IMR-90 (cell line): ENCODE measurements at regions not wholly inside any gene's neighbourhood (a gene's known extent, or its start where the extent isn't known, plus 50 kb on each side); places are given as distances from the start of the nearest gene placed in this dataset.

Source experiments
- ATAC-seq: fragments of 200-7000 bp; cut with Tn5 transposase; 2 replicates; pipeline ENCODE4 v1.9.1; 2020; ENCODE audit warnings: low read depth, mild to moderate bottlenecking, moderate library complexity
- BruUV-seq: library from RNA; stranded (reverse); fragments of 400-500 nt; replicated peaks from 2 replicates; lab custom pipeline; 2021; lab: Mats Ljungman, UMichigan
- CTCF ChIA-PET: fragments of 300-600 bp; formaldehyde crosslinking; extraction: SDS; loops from one replicate; lab custom pipeline; 2021; ENCODE audit warnings: antibody characterized with exemption; lab: Yijun Ruan, JAX
- POLR2A ChIA-PET: fragments of 300-600 bp; sonication (Branson Sonifier 250); formaldehyde crosslinking; loops from one replicate; lab custom pipeline; 2022; ENCODE audit warnings: antibody characterized with exemption; ENCODE audit not compliant: unreplicated experiment; lab: Charles Lee
- DNase-seq: peaks from one replicate; pipeline ENCODE4 v3.0.0; 2013
- H2AFZ ChIP-seq: replicated peaks from 2 replicates; pipeline ENCODE3; 2013; ENCODE audit warnings: low read length, mild to moderate bottlenecking; ENCODE audit not compliant: poor library complexity
- H2AK5ac ChIP-seq: 2 replicates; pipeline ENCODE4 v1.6.1; 2013; ENCODE audit warnings: low read depth, low read length, inconsistent platforms
- H2AK9ac ChIP-seq: replicated peaks from 2 replicates; pipeline ENCODE3; 2013; ENCODE audit warnings: mild to moderate bottlenecking, low read depth, low read length, moderate library complexity; ENCODE audit not compliant: poor library complexity
- H2BK120ac ChIP-seq: 2 replicates; pipeline ENCODE4 v1.6.1; 2013; ENCODE audit warnings: low read depth, low read length, inconsistent platforms
- H2BK15ac ChIP-seq: 3 replicates; pipeline ENCODE4 v1.6.1; 2013; ENCODE audit warnings: low read depth, low read length, inconsistent platforms
- H2BK20ac ChIP-seq: 2 replicates; pipeline ENCODE4 v1.6.1; 2013; ENCODE audit warnings: low read depth, mild to moderate bottlenecking, inconsistent platforms, low read length, moderate library complexity
- H2BK5ac ChIP-seq: 2 replicates; pipeline ENCODE4 v1.6.1; 2013; ENCODE audit warnings: mild to moderate bottlenecking, low read depth, low read length, inconsistent platforms; ENCODE audit not compliant: poor library complexity, severe bottlenecking
- H3K14ac ChIP-seq: replicated peaks from 2 replicates; pipeline ENCODE4 v1.6.1; 2013; ENCODE audit warnings: low read depth, low read length, inconsistent platforms
- H3K18ac ChIP-seq: 2 replicates; pipeline ENCODE4 v1.6.1; 2013; ENCODE audit warnings: low read depth, low read length, control low read depth
- H3K23ac ChIP-seq: 2 replicates; pipeline ENCODE4 v1.6.1; 2013; ENCODE audit warnings: low read depth, low read length, inconsistent platforms
- H3K27ac ChIP-seq: 2 replicates; pipeline ENCODE4 v1.5.1; 2013; ENCODE audit warnings: mild to moderate bottlenecking, control low read depth, low read length; ENCODE audit not compliant: insufficient read depth
- H3K27me3 ChIP-seq: 2 replicates; pipeline ENCODE4 v1.6.1; 2013; ENCODE audit warnings: low read length; ENCODE audit not compliant: control insufficient read depth, insufficient read depth
- H3K36me3 ChIP-seq: 2 replicates; pipeline ENCODE4 v1.6.1; 2013; ENCODE audit warnings: low read length, mixed read lengths; ENCODE audit not compliant: control insufficient read depth, insufficient read depth
- H3K4ac ChIP-seq: 2 replicates; pipeline ENCODE4 v1.6.1; 2013; ENCODE audit warnings: low read depth, low read length, inconsistent platforms
- H3K4me1 ChIP-seq: 2 replicates; pipeline ENCODE4 v1.6.1; 2013; ENCODE audit warnings: low read length, mixed read lengths; ENCODE audit not compliant: control insufficient read depth, insufficient read depth
- H3K4me2 ChIP-seq: 2 replicates; pipeline ENCODE4 v1.6.1; 2013; ENCODE audit warnings: low read depth, mild to moderate bottlenecking, control low read depth, low read length, moderate library complexity
- H3K4me3 ChIP-seq: 2 replicates; pipeline ENCODE4 v1.5.1; 2013; ENCODE audit warnings: low read depth, mild to moderate bottlenecking, control low read depth, low read length, moderate library complexity; ENCODE audit not compliant: insufficient read depth
- H3K56ac ChIP-seq: 2 replicates; pipeline ENCODE4 v1.6.1; 2013; ENCODE audit warnings: low read length, inconsistent platforms; ENCODE audit not compliant: insufficient read depth; ENCODE audit errors: extremely low read depth
- H3K79me1 ChIP-seq, 2 experiments: 2 replicates each; pipeline ENCODE4 v1.6.1; 2013; ENCODE audit warnings: low read length in 2 of 2, inconsistent platforms in 1 of 2, low read depth in 1 of 2
- H3K9ac ChIP-seq: 2 replicates; pipeline ENCODE4 v1.6.1; 2013; ENCODE audit warnings: low read depth, low read length, control low read depth
- H3K9me1 ChIP-seq: 2 replicates; pipeline ENCODE4 v1.6.1; 2013; ENCODE audit warnings: low read length, inconsistent platforms; ENCODE audit not compliant: insufficient read depth
- H3K9me3 ChIP-seq: 2 replicates; pipeline ENCODE4 v1.6.1; 2013; ENCODE audit warnings: low read length; ENCODE audit not compliant: control insufficient read depth, insufficient read depth
- H4K20me1 ChIP-seq: 2 replicates; pipeline ENCODE4 v1.6.1; 2013; ENCODE audit warnings: low read length, inconsistent platforms; ENCODE audit not compliant: insufficient read depth
- H4K5ac ChIP-seq: 2 replicates; pipeline ENCODE4 v1.6.1; 2013; ENCODE audit warnings: mild to moderate bottlenecking, low read depth, low read length, control low read depth
- H4K8ac ChIP-seq, 2 experiments: 2 replicates each; pipeline ENCODE4 v1.6.1; 2013; ENCODE audit warnings: low read depth in 2 of 2, low read length in 2 of 2, control low read depth in 1 of 2, inconsistent platforms in 1 of 2
- H4K91ac ChIP-seq: 2 replicates; pipeline ENCODE4 v1.6.1; 2013; ENCODE audit warnings: low read depth, low read length, inconsistent platforms; ENCODE audit not compliant: insufficient read depth
- CHD1 ChIP-seq: IDR thresholded peaks from 2 replicates; pipeline ENCODE4 v1.6.1; 2012; ENCODE audit warnings: low read depth, low read length, improper control_type of control experiment
- MAFK ChIP-seq: IDR thresholded peaks from 2 replicates; pipeline ENCODE4 v1.6.1; 2012; ENCODE audit warnings: low read depth, low read length, improper control_type of control experiment
- MXI1 ChIP-seq: IDR thresholded peaks from 2 replicates; pipeline ENCODE4 v1.6.1; 2012; ENCODE audit warnings: low read depth, mild to moderate bottlenecking, low read length, moderate library complexity, borderline replicate concordance
- RFX5 ChIP-seq: IDR thresholded peaks from 2 replicates; pipeline ENCODE4 v1.8.0; 2012; ENCODE audit warnings: low read depth, mild to moderate bottlenecking, low read length, moderate library complexity
- SMC3 ChIP-seq: fragments of 150-350 bp; IDR thresholded peaks from 2 replicates; pipeline ENCODE4 v1.6.1; 2016; ENCODE audit warnings: low read depth, mild to moderate bottlenecking, antibody characterized with exemption, low read length, moderate library complexity
- USF2 ChIP-seq: fragments of 150-350 bp; IDR thresholded peaks from 2 replicates; pipeline ENCODE4 v1.6.1; 2017; ENCODE audit warnings: mild to moderate bottlenecking, antibody characterized with exemption, low read length, low read depth
- WGBS, 2 experiments: methylation state at CpG; one replicate each; pipeline versions ENCODE4 v1.1.5 to v1.1.7; 2013; ENCODE audit warnings: missing lambda C conversion rate in 2 of 2; ENCODE audit not compliant: insufficient read length in 1 of 2; ENCODE audit errors: extremely low coverage in 2 of 2; 5-methylcytosine and 5-hydroxymethylcytosine counted together
- dilution Hi-C: fragments of 300-500 bp; cut with HindIII; formaldehyde crosslinking; loops from one replicate; pipeline ENCODE4 v1.14.3; 2018; ENCODE audit warnings: low sequenced_read_pairs; ENCODE audit not compliant: unreplicated experiment
- in situ Hi-C: fragments of 300-500 bp; cut with MboI; formaldehyde crosslinking; loops from 3 replicates; pipeline ENCODE4 v1.14.3; 2019; ENCODE audit warnings: low sequenced_read_pairs, inconsistent platforms, mixed read lengths
- intact Hi-C: fragments of 100-400 bp; cut with micrococcal nuclease; formaldehyde crosslinking; loops from 2 replicates; pipeline ENCODE4 v1.10.0; 2022

- no peak for ATAC-seq
- Histone ChIP-seq H3K9ac (no peak overlapping the region), H3K36me3 (no peaks in the 10 kb centered on the region), H3K27me3 (no peaks in the 10 kb centered on the region), H2AK9ac (no peak overlapping the region), H3K4ac (no peak overlapping the region), H2BK120ac (no peak overlapping the region), H3K9me3 (no peaks in the 10 kb centered on the region), H3K79me1 (no peaks in the 10 kb centered on the region), H3K56ac (no peak overlapping the region), H3K14ac (no peak overlapping the region), H2AFZ (no peak overlapping the region), H2AK5ac (no peak overlapping the region), H3K18ac (no peak overlapping the region), H2BK20ac (no peak overlapping the region), H3K27ac (no peak overlapping the region), H3K4me2 (no peak overlapping the region), H3K23ac (no peak overlapping the region), H4K8ac (no peak overlapping the region), H2BK15ac (no peak overlapping the region), H3K4me3 (no peak overlapping the region), H3K4me1 (no peaks in the 10 kb centered on the region), H4K20me1 (no peaks in the 10 kb centered on the region), H2BK5ac (no peak overlapping the region), H3K9me1 (no peaks in the 10 kb centered on the region), H4K91ac (no peak overlapping the region), H4K5ac (no peak overlapping the region)
- dilution Hi-C loops, result no loop called here
- POLR2A ChIA-PET, result no interaction called here
- BruUV-seq, result no TSS peak
- WGBS, 2 experiments, result no CpG with 5 or more reads among the region's 4 CpGs
- in situ Hi-C loops, result no loop called here
- intact Hi-C loops, result no loop called here
- no peak for DNase-seq
- CTCF ChIA-PET, result no interaction called here
- no peak for TF ChIP-seq RFX5
- no peak for TF ChIP-seq MXI1
- no peak for TF ChIP-seq CHD1
- TF ChIP-seq MAFK, result no peak
- TF ChIP-seq USF2, result no peak
- TF ChIP-seq SMC3, result no peak
These were observed 1198.6 kb upstream of the EPHA6 start for GRCh38 chr3:95615592-95616310.
